Suprapubic skin (tissue), 4 donors: ENCODE measurements at regions not wholly inside any gene's neighbourhood (a gene's known extent, or its start where the extent isn't known, plus 50 kb on each side); places are given as distances from the start of the nearest gene placed in this dataset.

Experiments used
- POLR2A ChIP-seq, 2 donors: fragments of 450-650 bp; IDR thresholded peaks; one replicate each; pipeline ENCODE4 v1.6.1; 2017; ENCODE audit warnings: antibody characterized with exemption in 2 of 2, mild to moderate bottlenecking in 2 of 2, moderate library complexity in 2 of 2
- POLR2AphosphoS5 ChIP-seq, 3 donors: sonication (generic); formaldehyde crosslinking; IDR thresholded peaks; one replicate each; pipeline ENCODE4 v1.6.1; 2017; ENCODE audit warnings: antibody characterized with exemption in 3 of 3
- TF ChIP-seq, protein P1 (sequence below), 2 donors: fragments of 200-600 bp in 1 of 2; fragments of 450-650 bp in 1 of 2; sonication (generic) in 1 of 2; IDR thresholded peaks; one replicate each; pipeline ENCODE4 v1.5.1; 2016 to 2019; ENCODE audit warnings: antibody characterized with exemption in 2 of 2, mild to moderate bottlenecking in 1 of 2, moderate library complexity in 1 of 2

DNA sequence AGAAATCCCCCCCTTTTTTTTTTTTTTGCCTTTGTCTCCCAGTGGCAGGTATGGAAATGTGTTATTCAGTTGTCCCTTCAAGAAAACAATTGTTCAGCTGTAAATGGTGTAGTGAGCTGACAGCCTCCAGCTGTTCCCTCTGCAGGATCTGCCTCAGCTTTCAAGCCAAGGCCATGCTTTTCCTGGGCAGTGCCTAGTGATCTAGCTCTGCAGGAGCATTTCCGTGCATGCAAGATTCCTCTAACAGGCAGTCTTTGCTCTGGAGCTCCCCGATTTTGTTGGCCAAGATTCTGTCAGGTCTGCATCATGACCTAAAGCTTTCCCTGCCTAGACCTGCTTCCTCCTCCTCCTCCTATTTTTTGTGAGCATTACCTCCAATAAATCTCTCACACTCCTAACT, 300.7 kb upstream of the UBE2E3 start:
- TF ChIP-seq POLR2AphosphoS5 (IDR thresholded peaks at IDR 0.05) = no peak
- TF ChIP-seq, protein P1, sequence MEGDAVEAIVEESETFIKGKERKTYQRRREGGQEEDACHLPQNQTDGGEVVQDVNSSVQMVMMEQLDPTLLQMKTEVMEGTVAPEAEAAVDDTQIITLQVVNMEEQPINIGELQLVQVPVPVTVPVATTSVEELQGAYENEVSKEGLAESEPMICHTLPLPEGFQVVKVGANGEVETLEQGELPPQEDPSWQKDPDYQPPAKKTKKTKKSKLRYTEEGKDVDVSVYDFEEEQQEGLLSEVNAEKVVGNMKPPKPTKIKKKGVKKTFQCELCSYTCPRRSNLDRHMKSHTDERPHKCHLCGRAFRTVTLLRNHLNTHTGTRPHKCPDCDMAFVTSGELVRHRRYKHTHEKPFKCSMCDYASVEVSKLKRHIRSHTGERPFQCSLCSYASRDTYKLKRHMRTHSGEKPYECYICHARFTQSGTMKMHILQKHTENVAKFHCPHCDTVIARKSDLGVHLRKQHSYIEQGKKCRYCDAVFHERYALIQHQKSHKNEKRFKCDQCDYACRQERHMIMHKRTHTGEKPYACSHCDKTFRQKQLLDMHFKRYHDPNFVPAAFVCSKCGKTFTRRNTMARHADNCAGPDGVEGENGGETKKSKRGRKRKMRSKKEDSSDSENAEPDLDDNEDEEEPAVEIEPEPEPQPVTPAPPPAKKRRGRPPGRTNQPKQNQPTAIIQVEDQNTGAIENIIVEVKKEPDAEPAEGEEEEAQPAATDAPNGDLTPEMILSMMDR (IDR thresholded peaks at IDR 0.05) = no peak
- TF ChIP-seq POLR2A (IDR thresholded peaks at IDR 0.05) = no peak
